Cardiac fibroblast (primary cell): ENCODE measurements at regions not wholly inside any gene's neighbourhood (a gene's known extent, or its start where the extent isn't known, plus 50 kb on each side); places are given as distances from the start of the nearest gene placed in this dataset.

Source experiments
- DNase-seq, 2 donors: peaks; one replicate each; pipeline versions ENCODE4 v3.0.0 to v3.0.0-alpha.2; 2010; ENCODE audit warnings: low read depth in 2 of 2
- H3K4me3 ChIP-seq, 2 donors: replicated peaks in 1 of 2; 1 replicate in 1 of 2; 2 replicates in 1 of 2; pipeline ENCODE4 v1.5.1; 2011; ENCODE audit warnings: low read depth in 2 of 2, low read length in 2 of 2, mild to moderate bottlenecking in 2 of 2, moderate library complexity in 1 of 2
- CTCF ChIP-seq: IDR thresholded peaks from one replicate; pipeline ENCODE4 v1.5.1; 2011; ENCODE audit warnings: low read depth, mild to moderate bottlenecking, low read length, inconsistent platforms

DNA sequence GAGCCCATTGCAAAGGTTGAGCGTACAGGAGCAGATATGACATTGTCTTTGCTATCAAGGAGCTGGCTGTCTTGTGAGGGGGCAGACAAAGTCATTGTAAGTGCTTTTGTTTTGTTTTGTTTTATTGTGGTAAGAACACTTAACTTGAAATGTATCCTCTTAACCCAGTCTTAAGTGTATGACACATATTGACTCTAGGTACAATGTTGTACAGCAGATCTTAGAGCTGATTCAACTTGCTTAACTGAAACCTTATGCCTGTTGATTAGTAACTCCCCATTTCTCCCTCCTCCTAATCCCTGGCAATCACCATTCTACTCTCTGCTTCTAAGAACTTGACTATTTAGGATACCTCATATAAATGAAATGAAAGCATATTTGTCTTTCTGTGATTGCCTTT is 429.0 kb downstream of the BMP2 start:
- no peak for TF ChIP-seq CTCF
- DNase-seq: peak in 1 of 2 donors; percentile 48
- H3K4me3 ChIP-seq: no peak overlapping the region

DNA sequence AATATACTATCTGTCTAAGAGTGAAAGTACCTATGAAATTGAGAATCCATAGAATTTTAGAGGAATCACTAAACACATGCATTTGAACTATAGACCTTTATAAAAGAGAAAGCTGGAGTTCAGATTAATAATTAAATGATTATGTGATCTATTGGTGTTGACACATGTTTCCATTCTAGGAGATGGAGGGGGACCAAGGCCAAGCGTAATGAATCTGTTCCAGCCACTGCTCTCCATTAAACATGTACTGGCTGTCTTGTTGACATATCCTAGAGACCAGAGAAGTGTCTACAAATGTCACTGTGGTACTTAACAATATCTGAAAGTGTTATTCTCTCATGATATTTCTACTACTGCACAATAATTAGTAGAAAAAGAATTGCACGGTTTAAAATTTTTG is 432.4 kb downstream of the BMP2 start:
- no peak for TF ChIP-seq CTCF
- DNase-seq: no peak
- H3K4me3 ChIP-seq: no peak overlapping the region

GRCh38 chr20:7207186-7207798 is 439.8 kb downstream of the BMP2 start:
- DNase-seq: peak; percentile 8
- TF ChIP-seq CTCF: no peak
- no peak overlapping the region for H3K4me3 ChIP-seq

DNA sequence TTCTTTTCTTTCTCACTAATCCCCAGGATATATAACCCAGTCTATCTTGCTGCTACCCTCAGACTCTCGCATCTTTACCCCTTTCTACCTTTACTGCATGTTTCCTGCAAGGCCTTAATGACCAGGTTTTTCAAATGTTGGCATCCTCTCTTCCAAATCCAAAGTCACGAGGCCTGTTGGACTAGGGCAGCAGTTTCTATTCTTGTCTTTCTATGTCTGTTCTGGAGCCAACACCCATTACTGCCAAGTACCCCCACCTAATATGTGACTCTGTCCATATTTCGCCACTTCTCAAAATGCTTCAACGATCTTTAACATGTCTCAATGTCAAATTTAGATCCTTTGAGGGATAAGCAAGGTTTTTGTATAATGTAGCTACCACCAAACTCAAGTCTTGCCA is 443.4 kb downstream of the BMP2 start:
- no peak for DNase-seq
- H3K4me3 ChIP-seq: no peak overlapping the region
- TF ChIP-seq CTCF: no peak

DNA sequence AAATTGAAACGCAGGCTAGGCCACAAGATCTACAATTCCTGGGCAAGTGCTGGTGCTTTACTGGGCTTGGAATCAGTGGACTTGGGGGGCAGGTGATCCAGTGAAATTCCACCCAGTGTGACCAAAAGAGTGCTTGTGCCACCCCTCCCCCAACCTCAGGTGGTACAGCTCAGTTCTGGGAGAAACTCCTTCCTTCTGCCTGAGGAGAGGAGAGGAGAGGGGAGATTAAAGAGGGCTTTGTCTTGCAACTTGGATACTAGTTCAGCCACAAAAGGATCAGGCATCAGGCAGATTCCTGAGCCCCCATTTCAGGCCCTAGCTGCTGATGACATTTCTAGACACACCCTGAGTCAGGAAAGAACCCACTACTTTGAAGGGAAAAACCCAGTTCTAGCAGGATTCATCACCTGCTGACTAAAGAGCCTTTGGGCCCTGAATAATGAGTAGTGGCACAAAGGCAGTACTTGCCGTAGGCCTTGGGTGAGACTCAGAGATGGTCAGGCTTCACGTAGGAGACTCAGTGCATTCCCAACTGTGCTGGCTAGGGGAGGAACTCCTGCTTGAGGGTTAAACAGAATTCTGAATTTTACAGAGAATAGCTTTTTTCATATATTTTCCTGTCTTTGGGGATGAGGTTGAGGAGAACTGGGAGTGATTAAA is 446.7 kb downstream of the BMP2 start:
- DNase-seq: no peak
- H3K4me3 ChIP-seq: no peak overlapping the region
- no peak for TF ChIP-seq CTCF

GRCh38 chr20:7217606-7218005 is 450.1 kb downstream of the BMP2 start:
- no peak overlapping the region for H3K4me3 ChIP-seq
- no peak for TF ChIP-seq CTCF
- no peak for DNase-seq
